ENCODE measurements at regions not wholly inside any gene's neighbourhood (a gene's known extent, or its start where the extent isn't known, plus 50 kb on each side); places are given as distances from the start of the nearest gene placed in this dataset.
"Not testable (repeated sequence)": the region's sequence is repeated elsewhere in the genome, so short reads cannot be mapped to it uniquely, and the experiment has no call there.

DNA sequence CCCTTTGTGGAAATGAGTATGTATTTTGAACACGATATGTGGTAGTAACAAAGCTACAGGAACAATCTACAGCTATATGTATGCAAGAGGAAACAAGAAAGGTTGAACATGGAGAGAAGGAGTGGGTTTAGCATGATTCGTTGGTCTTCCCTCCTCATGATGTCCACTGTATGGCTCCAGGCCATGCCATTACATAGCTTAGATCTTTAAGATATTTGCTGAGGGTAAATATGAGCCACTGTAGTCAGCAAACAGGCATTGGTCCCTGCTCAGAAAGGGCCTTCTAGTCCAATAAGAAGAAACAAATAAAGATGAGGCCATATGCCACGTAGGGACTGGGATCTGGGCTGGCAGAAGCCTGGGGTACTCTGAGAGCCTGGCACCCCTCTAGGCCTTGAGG lies 543.2 kb upstream of the SGCD start:
- DNase-seq = no peak

DNA sequence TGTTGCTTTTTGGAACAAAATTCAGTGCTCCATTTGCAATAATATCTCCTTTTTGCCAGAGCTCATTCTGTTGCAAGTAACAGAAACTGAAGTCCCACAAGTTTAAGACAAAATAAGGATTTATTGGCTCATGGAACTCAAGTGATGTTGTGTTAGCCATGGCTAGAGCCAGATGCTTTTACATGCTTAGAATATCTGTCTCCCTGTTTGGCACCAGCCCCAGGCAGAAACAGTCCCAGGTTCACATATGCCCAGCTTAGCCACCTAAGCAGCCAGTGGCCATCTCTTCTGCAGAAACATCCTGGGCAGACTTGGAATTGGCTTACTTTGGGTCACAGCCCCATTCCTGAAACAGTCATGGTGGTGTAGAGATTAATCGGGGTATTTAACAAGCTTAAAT lies 540.9 kb upstream of the SGCD start:
- no peak for DNase-seq

DNA sequence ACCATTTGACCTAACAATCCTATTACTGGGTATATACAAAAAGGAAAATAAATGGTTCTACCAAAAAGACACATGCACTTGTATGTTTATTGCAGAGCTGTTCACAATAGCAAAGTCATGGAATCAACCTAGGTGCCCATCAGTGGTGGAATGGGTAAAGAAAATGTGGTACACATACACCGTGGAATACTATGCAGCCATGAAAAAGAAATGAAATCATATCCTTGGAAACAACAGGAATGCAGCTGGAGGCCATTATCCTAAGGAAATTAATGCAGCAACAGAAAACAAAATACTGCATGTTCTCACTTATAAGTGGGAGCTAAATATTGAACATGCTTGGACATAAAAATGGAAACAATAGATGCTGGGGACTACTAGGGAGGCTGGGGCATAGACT lies 534.1 kb upstream of the SGCD start:
- DNase-seq = no peak

DNA sequence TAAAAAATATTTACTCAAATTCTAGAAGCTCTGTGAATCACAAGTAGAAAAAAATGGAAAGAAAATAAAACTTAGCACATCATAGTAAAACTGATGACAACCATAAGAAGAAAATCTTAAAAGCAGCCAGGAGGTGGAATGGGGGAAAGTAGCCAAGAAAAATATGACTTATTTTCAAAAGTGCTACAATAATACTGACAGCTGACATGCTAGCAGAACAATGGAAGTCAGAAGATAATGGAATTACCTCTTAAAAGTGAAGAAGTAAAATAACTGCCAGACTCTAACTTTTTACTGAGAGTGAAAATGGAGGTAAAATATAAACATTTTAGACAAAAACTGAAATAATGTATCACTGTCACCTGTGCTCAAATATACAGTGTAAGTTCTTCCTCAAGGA lies 532.2 kb upstream of the SGCD start:
- DNase-seq = no peak

DNA sequence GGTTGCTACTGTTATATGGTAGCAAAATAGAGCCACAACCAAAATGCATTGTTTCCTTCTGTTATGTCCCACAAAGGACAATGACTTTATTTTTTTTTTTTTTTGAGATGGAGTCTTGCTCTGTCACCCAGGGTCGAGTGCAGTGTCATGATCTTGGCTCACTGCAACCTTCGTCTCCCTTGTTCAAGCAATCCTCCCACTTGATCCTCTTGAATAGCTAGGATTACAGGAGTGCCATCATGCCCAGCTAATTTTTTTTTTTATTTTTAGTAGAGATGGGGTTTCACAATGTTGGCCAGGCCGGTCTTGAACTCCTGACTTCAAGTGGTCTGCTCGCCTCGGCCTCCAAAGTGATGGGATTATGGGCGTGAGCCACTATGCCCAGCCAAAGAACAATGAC lies 527.7 kb upstream of the SGCD start:
- no peak for DNase-seq

DNA sequence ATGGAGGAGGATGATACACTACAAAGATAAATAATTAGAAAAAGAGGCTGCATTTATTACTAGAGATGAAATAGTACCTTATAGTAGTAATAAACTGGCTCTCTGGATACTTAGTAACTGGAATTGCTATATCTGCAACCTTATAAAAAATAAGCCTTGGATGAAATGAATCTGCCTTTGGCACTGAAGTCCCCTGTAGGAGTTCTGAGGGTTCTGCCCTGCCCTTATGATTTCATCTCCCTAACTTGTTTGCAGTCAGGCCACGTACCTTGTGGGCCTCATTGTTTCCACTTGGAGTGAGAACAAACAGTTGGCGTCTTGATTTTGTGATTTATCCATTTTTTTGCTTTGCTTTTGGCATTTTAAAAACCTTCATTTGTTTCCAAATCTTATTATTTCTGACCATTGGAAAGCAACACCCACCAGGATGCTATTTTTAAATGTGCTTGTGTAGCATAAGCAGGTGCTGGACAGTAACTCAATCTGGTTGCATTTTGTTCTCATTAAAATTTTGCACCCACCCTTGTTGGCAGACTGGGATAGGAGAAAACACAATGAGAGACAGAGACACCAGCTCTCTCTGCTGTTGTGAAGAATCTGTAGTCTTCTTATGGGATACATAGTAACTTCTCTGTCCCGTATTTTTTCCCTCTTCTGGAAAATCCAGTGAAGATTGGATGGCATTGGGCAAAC lies 518.9 kb upstream of the SGCD start:
- DNase-seq = no peak

DNA sequence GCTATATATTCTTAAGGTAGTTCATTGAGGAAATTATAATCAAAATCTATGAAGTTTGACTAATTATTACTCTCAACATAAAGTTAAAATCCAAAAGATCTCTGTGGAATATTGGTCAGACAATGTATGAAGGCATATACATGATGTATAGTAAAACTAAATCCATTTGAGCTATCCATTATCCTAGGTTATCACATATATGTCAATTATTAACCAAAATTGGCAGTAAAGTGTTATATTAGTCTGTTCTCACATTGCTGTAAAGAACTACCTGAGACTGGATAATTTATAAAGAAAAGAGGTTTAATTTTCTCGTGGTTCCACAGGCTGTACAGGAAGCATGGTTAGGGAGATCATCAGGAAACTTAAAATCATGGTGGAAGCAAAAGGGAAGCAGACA lies 511.7 kb upstream of the SGCD start:
- no peak for DNase-seq

DNA sequence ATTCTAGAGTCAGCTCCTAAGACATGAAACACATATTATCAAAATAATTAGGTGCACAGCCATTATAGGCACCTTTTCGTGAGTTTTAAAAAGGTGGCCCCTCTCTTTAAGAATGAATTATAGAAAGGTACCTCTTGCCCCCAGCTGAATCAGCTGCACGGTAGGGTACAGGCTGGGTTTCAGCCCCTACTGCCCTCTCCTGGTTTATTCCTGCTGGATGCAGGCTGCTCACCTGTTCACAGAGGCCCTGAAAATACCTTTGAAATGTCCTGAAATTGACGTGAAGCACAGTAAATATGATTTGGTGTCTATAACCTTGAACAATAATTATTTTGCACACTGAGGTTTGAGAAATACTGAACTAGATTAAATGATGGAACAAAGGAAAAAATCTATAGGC lies 504.8 kb upstream of the SGCD start:
- DNase-seq = no peak

DNA sequence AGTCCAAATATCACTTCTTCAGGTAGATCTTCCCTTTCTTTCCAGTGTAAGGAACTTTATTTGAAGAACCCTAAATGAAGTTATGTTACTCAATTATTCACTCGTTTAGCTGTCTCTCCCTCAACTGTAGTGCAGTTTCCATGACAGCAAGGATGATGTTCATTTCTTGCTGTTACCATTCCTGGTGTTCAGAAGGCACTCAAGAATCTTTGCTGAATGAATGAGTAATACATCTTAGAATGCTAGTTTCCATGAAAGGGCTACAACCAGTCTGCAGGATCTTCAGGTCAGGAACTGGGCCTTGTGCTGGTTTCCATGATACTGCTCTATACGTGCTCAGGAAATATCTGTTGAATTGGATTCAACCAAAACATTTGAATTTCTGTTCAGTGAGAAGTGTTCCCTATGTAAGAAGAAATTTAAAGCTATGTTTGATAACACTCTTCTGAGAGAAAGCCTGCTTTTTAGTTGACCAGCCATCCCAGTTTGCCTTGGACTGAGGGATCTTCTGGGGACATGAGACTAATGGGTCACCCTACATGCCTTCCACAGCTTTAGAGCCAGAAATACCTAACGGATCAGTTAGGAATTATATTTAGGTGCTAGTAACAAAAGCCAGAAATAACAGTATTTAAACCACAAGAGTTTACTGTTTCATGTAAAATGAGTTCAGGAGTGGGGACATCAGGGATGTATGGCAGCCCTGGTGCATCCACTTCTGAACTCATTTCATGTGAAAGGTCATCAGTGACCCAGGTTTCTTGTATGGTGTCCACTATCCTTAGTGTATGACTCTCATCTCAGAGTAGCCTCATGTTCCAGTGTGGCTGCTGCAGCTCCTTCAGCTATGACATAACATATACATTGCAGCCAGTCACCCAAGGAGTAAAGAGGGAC lies 500.1 kb upstream of the SGCD start:
- DNase-seq = no peak

DNA sequence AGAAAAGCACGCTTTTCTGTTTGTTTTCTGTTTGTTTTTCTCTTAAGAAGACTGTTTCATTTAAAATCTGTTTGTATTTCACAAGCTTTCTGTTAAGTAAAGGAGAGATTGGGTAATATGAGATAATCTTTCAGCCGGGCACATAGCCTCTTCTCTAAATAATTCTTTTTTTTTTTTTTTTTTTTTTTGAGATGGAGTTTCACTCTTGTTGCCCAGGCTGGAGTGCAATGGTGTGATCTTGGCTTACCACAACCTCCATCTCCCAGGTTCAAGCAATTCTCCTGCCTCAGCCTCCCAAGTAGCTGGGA lies 499.5 kb upstream of the SGCD start:
- not testable (repeated sequence) for DNase-seq

DNA sequence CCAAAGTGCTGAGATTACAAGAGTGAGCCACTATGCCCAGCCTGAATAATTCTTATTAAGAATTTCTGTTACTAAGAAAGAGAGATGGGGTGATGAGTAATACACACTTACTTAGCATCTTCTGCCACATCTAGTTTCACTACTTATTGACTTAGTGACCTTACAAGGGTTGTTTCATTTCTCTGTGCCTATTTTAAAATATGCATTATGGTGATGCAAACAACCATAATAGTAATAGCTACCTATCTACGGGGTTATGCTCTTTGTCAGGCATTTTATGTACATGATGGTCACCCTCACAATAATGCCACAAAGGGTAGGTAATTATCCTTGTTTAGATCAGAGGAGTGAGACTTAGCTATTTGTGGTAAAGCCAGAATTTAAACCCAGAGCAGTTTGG lies 499.0 kb upstream of the SGCD start:
- DNase-seq = no peak

DNA sequence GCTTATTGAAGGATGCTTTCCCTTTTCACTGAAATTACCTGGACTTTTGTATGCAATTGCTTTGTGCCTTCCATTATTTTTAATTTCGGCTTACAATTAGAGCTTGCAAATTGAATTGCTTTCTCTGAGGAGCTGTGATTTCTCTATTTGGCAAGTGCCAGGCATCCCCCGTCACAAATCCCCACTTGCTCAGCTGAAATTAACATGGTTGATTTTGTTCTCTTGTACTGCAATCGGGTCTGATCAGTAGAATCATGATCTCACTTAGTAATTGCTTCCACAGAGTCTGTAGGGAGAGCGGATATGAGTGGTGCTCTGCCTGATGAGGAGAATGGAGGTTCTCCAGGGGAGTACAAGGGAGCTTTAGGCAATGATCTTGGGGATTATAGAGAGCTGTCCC lies 495.5 kb upstream of the SGCD start:
- DNase-seq = no peak

DNA sequence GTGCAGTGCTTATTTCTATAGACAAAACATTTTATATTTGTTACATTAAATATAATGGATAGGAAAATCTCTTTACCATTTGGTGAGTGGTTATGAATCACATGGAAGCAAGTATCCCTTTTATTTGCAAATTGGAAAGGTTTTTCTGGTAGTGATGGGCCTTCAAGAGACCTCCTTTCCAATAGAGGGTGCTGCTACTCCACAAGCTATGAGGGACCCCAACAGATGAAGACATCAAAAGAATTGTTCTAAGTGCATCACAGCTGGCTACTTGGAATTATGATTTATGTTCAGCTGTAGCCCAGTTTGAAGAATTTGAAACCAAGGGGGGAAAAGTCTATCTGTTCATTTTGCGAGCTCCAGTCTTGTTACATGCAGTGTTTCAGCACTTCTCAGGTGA lies 493.7 kb upstream of the SGCD start:
- no peak for DNase-seq

DNA sequence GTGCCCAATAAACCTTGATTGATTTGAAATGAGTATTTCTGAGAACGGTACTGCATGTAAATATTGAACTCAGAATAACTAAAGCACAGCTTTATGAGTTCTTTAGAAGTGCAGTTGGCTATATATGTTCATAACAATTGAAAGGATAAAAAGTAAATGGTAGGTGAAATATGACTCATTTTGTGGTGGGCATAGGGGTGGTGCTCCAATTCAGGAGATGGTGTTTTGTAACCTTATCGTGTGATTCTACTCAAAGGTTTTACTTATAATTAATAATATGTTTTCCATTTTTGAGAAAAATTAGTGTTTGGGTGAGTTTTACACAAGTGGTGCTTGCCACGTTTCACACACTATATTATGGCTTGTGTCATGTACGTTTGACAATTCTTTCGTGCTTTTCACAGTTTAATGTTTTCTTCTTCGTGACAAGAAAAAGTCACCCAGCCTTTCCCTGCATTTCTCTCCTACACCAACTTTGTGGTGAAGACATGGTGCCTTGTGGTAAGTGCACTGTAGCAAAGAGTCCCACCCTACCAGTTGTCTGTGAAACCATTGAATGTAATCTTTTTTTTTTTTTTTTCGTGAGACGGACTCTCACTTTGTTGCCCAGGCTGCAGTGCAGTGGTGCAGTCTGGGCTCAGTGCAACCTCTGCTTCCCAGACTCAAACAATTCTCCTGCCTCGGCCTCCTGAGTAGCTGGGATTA lies 492.5 kb upstream of the SGCD start:
- DNase-seq = no peak

DNA sequence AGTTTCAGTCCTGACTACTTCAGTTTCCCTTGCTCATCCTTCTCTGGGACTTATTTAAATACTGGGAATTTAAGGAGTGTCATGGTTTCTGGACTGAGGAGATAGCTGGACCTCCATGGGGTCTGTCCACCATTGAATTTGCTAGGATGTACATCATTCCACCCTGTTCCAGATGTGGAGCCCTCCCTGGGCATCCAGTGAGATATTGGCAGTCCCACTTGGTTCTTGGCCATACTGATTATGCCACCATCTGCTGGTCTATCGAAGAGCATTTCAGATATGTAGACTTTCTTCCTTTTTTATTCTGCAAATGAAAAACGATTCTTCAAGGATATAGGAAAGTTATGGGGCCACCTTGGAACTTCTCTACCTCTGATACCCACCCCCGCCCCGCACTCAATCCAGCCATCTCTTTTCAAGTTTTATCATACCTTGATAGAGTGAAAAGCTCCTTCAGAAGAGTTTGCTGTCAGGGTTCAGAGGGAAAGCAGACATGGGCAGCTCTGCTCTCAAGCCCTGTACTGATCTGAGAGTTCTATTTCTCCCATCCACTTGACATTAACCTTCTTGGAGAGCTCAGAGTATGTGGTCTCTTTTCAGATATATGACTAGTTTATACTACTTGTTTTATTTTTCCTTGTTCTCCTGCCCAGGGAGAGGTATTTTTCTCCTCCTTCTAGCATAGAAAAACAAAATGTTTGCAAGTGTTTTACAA lies 490.7 kb upstream of the SGCD start:
- DNase-seq = no peak

DNA sequence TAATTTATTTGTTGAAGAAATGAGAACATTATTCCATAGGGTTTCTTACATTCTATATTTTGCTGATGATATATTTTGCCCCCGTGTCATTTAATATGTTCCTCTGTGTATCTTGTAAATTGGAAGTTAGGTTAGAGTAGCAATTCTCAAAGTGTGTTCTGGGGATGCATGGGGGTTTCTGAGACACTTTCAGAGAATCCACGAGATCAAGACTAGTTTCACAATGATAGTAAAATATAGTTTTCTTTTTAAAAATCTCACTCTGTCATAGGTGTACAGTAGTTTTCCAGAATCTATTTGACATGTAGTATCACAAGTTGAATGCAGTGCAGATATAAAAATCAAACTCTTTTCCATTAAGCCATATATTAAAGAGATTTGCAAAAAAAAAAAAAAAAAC lies 488.6 kb upstream of the SGCD start:
- no peak for DNase-seq

DNA sequence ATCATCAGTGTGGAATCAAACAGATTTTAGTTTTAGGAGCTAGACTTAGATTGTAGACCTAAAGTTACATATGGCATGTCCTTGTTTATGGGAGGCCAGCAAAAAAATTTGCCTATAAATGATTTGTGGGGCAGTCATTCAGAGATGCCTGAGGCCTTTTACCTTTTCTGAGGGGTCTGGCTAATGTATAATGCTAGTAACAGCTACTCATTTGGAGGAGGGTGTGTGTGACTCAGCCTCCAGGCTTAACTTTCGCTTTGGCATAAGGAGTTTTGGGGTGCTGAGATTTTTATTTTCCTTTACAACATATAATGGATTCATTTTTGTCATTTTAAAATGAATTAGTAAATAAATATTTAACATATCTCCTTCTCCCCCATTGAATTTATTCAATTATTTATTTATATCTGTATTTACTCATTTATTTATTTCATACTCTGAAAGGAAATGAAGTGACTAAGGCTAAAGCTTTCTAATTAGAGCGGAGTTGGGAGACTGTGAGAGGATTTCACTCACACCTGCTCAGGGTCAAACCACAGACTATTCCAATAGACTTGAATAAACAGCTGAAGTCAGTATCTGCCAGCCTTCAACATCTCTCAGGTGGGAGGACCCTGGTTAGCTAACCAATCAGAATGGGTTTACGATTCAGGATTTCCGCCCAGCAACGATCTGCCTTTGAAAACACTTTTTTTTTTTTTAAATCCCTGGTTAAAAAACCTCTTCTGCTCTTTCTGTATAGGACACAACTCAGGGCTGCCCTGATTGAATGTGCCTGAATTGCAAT lies 487.5 kb upstream of the SGCD start:
- peak; percentile 0 for DNase-seq

DNA sequence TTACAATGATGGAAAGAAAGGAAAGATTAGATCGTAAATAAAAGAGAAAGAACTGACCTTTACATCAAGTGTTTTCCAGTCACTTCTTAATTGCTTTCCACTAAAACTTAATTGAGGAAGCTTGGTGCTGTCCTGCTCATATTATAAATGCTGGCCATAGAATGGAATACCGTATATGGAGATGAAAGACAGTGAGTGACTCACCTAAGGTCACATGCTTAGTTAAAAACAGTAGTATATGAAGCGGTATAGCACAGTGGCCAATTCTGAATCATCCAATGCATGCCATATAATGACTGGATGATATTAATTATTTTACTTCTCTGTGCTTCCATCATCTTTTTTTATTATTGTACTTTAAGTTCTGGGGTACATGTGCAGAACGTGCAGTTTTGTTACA lies 482.4 kb upstream of the SGCD start:
- DNase-seq = no peak

DNA sequence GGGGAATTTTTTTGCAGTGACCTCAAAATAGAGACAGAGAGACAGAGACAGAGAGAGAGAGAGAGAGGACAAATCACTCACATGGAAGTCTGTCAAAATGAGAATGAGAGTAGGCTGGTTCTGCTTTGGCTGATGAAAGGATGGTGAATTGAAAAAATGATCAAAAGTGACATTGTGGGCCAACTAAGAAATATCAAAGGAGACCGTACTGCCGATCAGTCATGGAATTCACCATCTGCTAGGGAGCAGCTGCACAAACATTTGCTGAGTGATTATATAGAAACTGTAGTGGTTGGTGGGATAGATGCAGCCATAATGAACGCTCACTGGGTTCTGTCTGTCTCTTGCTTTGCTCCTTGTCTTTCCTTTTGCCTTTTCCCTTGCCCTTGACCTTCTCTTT lies 476.6 kb upstream of the SGCD start:
- peak; percentile 7 for DNase-seq

DNA sequence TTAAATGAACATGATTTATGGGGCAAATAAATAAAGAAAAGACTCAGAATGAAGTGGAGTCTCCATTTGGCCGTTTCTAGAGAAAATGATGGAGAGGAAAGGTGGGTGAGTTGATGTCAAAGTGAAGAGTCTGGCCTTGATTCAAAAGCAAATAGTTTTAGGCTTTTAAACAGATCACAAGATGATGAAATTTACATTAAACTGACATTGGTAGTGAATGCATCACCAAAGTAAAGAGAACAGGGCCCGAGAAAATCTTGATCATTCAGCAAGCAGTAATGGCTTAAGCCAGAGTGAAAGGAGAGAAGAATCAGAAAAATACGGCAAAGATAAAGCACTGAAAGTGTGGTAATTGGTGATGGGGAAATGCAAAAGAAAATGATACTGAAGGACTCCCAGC lies 460.0 kb upstream of the SGCD start:
- no peak for DNase-seq

DNA sequence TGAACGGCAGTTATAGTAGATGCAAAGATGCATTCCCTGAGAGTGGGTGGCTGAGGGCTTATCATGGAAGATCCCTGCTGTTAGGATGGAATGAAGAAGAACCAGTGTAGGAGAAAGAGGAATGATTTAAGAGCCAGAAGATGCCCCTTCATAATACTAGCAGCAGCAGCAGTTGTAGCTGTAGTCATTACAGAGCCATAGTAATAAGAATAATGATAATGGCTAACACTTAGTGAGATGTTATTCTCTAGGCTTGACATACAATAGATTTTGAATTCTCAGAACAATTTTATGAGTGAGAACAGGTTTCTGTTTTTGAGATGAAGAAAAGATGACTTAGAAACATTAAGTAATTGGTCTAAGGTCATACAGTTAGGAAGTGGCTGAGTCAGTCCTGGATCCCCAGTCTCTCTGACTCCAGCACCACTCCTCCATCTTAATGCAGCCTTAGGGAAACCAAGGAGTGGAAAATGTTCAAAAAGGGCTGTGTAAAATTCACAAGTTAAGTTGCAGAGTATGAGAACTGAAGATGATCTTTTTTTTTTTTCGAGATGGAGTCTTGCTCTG lies 459.4 kb upstream of the SGCD start:
- DNase-seq = no peak

DNA sequence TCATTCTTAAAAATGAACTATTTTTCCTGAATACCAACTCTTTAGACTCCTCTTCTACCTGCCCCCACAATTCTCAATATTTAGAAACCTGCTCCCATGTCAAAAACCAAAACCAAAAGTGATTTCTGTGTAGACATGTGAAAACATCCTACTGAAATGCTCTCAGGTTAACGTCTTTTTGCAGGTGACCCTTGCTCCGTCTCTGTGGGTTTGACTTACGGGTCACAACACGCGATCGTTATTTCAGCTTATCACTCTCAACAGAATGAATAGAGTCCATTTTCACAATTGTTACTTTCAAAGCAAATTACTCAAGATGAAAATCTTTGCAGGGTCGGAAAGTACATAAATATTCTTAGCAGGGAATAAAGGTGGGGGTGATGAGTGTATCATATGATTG lies 456.3 kb upstream of the SGCD start:
- DNase-seq = no peak

Measured in NCI-H146 (cell line).